A549 (cell line): ENCODE measurements at regions not wholly inside any gene's neighbourhood (a gene's known extent, or its start where the extent isn't known, plus 50 kb on each side); places are given as distances from the start of the nearest gene placed in this dataset.

Experiments used
- ELK1 ChIP-seq: fragments of 150-350 bp; IDR thresholded peaks from 2 replicates; pipeline ENCODE4 v1.6.1; 2014; ENCODE audit warnings: low read depth, mild to moderate bottlenecking, low read length
- NFE2L2 ChIP-seq: fragments of 150-350 bp; conservative IDR thresholded peaks from 2 replicates; pipeline ENCODE4 v1.6.1; 2014; ENCODE audit warnings: low read length
- ZFP36 ChIP-seq: fragments of 450-650 bp; IDR thresholded peaks from 2 replicates; pipeline ENCODE4 v1.6.1; 2014; ENCODE audit warnings: borderline replicate concordance; ENCODE audit not compliant: partially characterized antibody
- TF ChIP-seq, protein P1 (sequence below): fragments of >200 bp; sonication (Bioruptor Twin); formaldehyde crosslinking; IDR thresholded peaks from 3 replicates; pipeline ENCODE4 v1.6.1; 2016
- TF ChIP-seq, protein P2 (sequence below): fragments of >200 bp; sonication (Bioruptor Twin); formaldehyde crosslinking; IDR thresholded peaks from 3 replicates; pipeline ENCODE4 v1.5.1; 2016

- no peak for TF ChIP-seq ZFP36
- TF ChIP-seq, protein P1, sequence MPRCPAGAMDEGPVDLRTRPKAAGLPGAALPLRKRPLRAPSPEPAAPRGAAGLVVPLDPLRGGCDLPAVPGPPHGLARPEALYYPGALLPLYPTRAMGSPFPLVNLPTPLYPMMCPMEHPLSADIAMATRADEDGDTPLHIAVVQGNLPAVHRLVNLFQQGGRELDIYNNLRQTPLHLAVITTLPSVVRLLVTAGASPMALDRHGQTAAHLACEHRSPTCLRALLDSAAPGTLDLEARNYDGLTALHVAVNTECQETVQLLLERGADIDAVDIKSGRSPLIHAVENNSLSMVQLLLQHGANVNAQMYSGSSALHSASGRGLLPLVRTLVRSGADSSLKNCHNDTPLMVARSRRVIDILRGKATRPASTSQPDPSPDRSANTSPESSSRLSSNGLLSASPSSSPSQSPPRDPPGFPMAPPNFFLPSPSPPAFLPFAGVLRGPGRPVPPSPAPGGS, result no peak
- TF ChIP-seq ELK1, result no peak
- TF ChIP-seq, protein P2, sequence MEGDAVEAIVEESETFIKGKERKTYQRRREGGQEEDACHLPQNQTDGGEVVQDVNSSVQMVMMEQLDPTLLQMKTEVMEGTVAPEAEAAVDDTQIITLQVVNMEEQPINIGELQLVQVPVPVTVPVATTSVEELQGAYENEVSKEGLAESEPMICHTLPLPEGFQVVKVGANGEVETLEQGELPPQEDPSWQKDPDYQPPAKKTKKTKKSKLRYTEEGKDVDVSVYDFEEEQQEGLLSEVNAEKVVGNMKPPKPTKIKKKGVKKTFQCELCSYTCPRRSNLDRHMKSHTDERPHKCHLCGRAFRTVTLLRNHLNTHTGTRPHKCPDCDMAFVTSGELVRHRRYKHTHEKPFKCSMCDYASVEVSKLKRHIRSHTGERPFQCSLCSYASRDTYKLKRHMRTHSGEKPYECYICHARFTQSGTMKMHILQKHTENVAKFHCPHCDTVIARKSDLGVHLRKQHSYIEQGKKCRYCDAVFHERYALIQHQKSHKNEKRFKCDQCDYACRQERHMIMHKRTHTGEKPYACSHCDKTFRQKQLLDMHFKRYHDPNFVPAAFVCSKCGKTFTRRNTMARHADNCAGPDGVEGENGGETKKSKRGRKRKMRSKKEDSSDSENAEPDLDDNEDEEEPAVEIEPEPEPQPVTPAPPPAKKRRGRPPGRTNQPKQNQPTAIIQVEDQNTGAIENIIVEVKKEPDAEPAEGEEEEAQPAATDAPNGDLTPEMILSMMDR, result no peak
- no peak for TF ChIP-seq NFE2L2
Observed at GRCh38 chr2:107430596-107431266, 396.0 kb upstream of the RGPD4 start.
